ENCODE measurements at regions not wholly inside any gene's neighbourhood (a gene's known extent, or its start where the extent isn't known, plus 50 kb on each side); places are given as distances from the start of the nearest gene placed in this dataset.
"Not testable (repeated sequence)": the region's sequence is repeated elsewhere in the genome, so short reads cannot be mapped to it uniquely, and the experiment has no call there.

DNA sequence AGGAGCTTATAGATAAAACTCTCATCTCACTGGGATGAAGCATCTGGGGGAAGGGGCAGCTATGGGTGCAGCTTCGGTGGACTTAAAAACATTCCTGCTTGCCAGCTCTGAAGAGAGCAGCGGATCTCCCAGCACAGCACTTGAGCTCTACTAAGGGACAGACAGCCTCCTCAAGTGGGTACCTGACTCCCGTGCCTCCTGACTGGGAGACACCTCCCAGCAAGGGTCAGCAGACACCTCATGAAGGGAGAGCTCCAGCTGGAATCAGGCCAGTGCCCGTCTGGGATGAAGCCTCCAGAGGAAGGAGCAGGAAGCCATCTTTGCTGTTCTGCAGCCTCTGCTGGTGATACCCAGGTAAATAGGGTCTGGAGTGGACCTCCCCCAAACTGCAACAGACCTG lies 345.2 kb upstream of the SYT1 start:
- no peak for DNase-seq

- no peak for DNase-seq
Observed at GRCh38 chr12:78530100-78530765, 334.3 kb upstream of the SYT1 start.

GRCh38 chr12:78531831-78532458 lies 332.6 kb upstream of the SYT1 start:
- DNase-seq: no peak

GRCh38 chr12:78534311-78534710 lies 330.3 kb upstream of the SYT1 start:
- no peak for DNase-seq

- no peak for DNase-seq
Observed at GRCh38 chr12:78540606-78541336, 323.8 kb upstream of the SYT1 start.

DNA sequence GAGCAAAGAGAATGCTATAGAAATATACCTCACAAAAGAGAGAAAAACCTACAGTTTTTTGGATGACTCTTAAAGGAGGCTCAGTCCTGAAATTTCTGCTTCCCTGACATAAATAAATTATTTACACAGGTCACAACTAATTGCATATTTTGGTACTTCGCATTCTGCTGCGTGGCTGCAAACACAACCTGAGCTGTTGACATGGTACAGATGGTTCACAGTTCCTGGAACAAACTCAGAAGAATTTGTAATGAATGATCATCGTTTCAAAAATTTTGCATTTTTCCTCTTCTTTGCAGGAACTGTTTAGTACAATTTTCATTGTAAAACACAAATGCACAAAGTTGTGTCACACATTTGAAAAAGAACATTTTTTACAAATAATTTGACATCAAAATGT lies 313.7 kb upstream of the SYT1 start:
- no peak for DNase-seq

- no peak for DNase-seq
Observed at GRCh38 chr12:78555802-78556201, 308.8 kb upstream of the SYT1 start.

DNA sequence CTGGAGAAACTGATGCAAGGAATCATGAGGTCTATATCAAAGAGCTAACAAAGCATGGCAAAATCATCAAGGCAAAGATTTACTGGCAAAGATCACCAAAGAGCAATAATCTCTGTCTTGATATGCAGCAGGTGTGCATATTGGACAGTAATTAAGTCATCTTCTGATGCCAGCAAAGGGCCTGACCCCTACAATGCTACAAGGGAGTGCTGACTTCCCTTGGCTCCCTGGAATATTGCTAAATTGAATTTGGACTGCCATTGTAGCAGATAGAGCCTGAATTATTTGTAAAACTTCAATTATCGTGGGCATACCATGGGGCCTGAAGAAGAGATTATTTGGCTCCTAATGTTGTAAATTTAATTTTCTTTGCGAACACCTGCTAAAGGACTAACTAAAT lies 307.9 kb upstream of the SYT1 start:
- DNase-seq: no peak

DNA sequence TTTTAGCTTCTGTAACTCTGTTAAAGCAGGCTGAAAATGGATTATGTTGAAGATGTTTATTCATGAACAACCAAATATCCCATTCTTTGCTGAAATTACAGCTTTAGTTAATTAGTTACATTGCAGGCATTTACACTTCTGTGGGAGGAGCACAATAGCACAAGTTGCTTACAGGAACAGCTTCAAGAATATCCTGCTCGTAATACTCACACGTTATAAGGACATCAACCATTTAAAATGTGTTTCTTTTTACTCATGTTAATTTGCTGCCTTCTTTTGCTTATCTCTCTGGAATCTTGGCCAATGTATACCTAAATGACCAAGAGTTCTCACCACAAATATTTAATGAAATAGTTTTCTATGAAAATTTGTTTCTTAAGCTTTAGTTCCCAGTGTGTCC lies 305.2 kb upstream of the SYT1 start:
- no peak for DNase-seq

GRCh38 chr12:78559886-78560285 lies 304.7 kb upstream of the SYT1 start:
- DNase-seq: no peak

- DNase-seq: no peak
Observed at GRCh38 chr12:78560633-78561032, 303.9 kb upstream of the SYT1 start.

GRCh38 chr12:78562368-78563205 lies 302.0 kb upstream of the SYT1 start:
- DNase-seq: peak in 1 of 4 experiments; percentile 1

DNA sequence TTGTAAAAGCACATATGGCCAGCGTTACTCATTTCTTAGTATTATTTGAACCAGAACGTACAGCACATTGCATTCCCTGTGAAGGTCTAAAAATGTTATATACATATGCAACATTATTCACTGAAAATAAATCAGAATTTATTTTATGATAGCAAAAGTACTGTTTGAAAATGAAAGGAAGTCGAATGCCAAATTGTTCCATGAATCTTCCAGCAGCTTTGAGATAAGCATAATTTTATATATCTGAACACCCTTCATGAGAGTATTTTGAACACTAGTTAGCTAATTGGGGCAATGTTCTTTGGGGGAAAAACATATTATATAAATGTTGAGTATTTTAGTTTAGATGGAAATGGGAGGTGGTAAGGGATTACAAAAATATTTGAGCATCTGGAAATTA lies 300.7 kb upstream of the SYT1 start:
- no peak for DNase-seq

DNA sequence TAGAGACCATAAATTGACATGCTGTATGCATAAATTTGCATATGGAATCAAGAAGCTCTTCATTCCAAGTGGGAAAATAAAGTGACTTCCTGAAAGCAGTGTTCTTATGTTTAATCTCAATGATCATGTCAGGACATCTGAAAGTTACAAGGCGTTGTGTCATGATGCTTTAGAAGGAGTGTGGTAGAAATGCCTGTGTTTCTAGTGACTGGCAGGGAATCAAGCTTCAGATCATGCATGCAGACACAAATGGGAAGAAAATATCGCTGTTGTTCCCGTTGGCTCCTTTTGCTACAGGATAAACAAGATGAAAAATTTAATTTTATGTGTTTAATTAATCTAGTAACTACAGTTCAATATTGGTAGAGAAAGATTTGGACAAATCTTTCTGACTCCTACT lies 298.1 kb upstream of the SYT1 start:
- no peak for DNase-seq

DNA sequence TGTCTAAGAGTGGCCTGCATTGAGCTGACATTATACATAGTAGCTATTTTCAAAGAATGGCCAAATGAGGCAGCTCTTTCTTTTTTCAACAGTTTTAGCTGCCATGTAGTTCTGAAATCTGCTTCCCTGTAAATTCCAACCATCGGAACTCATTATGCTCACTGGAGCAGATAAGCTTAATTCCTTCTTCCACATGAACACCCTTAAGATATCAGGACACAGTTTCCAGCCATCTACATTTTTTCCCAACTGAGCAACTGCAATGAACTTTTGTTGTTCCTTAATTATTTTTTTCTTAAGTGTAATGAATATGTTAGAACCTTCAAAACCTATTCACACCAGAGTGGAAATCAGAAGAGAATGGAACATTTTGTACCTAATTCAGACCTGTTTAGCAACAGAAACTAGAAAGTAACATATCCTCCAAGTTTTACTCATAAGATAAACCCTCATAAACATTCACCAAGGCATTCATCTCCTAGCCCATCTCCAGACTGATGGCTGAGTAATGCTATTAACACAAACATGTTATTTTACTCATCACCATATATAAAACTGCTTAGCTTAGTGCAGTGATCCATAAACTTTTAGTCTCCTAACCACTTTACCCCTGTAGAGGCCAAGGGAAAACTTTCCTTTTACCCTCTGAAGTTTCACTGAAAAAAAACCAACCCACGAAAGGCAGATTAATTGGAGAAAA lies 296.1 kb upstream of the SYT1 start:
- no peak for DNase-seq

- DNase-seq: no peak
Observed at GRCh38 chr12:78571953-78572352, 292.6 kb upstream of the SYT1 start.

- not testable (repeated sequence) for DNase-seq
Observed at GRCh38 chr12:78575208-78575607, 289.4 kb upstream of the SYT1 start.

- no peak for DNase-seq
Observed at GRCh38 chr12:78579846-78580245, 284.7 kb upstream of the SYT1 start.

DNA sequence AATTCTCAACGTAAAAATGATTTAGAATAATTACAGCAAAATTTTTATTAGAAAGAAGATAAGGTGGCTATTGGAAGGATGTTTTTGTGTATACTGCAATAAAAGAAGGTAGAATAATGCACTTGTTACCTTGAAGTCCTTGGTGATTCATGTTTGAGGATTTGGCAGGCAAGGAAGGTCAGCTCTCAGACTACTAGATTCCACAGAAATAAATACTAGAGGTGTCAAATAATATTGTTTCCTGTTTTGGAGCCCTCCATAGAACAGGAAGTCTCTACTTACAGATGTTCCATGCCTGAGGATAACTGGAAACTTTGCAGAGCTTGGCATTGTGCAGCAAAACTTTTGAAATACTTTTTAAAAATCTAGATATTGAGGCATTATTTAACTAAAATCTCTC lies 284.3 kb upstream of the SYT1 start:
- no peak for DNase-seq

GRCh38 chr12:78584695-78585094 lies 279.9 kb upstream of the SYT1 start:
- peak in 2 of 4 experiments; percentile 13 to 14 for DNase-seq

- DNase-seq: no peak
Observed at GRCh38 chr12:78585132-78585531, 279.4 kb upstream of the SYT1 start.

DNA sequence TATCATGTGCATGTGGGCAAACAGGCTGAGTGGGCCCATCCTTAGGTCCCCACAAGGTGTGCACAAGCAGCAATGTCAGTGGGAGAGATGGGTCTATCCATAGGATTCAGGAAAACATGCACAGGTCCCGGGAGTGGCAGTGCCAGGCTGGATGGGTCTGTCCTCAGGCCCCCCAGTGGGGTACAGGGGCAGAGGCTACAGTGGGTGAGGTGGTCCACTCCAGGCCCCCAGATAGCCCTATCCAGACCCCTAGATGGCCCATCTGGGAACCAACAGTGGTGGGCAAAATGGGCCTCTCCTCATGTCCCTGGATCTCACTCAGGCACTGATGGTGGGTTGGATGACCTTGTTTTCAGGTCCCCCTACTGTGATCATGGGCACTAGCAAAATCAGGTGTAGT lies 277.8 kb upstream of the SYT1 start:
- DNase-seq: no peak

DNA sequence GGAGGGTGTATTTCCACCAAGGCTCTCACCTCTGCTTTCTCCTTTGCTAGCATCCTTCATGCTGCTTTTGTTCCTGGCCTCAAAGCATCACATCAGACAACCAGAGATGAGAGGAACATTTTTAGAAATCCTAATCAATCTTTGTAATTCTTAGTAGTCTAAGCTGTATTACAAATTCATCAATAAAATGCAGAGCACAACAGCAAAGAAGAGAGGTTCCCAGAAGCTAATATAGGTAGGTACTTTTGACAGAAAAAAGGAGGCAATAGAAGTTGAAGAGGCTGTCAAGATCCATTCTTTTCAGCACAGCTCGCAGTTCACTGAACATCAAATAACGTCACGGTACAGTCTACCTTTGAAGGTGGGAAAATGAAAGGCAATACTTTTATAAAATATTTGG lies 265.2 kb upstream of the SYT1 start:
- no peak for DNase-seq

Measured in suppressor macrophage (primary cell).